ENCODE measurements at regions not wholly inside any gene's neighbourhood (a gene's known extent, or its start where the extent isn't known, plus 50 kb on each side); places are given as distances from the start of the nearest gene placed in this dataset.

DNA sequence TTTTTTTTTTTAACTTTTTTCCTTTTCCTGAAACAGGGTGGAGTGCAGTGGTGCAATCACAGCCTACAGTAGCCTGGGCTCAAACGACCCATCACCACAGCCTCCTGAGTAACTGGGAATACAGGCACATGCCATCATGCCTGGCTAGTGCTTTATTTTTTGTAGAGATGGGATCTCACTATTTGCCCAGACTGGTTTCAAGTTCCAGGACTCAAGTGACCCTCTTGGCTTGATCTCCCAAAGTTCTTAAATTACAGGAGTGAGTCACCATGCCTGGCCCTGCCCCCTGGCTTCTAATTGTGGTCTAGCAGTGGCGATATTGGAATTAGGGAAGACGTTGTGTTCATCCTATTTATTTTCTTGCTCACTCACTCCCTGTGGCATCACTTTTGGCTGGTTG, 1138.4 kb downstream of the SI start:
- no peak overlapping the region for H3K4me3 ChIP-seq (ENCODE audit: low read length)
- DNase-seq (ENCODE audit: low read depth, low spot score) = no peak

DNA sequence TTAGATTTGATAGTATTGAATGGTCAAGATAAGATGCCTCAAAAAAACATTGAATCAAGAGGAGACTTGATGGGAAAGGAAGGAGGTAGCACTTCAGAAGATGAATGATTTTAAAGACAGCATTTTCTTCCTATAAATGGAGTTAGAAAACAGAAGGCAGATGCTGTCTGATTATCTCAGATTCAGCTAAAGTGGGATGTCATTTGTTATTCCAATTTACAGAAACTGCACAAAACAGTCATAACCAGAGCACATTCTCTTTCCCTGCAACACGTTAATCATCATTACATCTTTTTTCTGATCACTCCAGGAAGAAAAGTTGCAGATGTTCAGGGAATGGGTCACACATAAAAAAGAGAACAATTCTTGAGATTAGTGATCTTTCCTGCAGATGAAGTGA, 1141.8 kb downstream of the SI start:
- no peak overlapping the region for H3K4me3 ChIP-seq (ENCODE audit: low read length)
- no peak for DNase-seq (ENCODE audit: low read depth, low spot score)

DNA sequence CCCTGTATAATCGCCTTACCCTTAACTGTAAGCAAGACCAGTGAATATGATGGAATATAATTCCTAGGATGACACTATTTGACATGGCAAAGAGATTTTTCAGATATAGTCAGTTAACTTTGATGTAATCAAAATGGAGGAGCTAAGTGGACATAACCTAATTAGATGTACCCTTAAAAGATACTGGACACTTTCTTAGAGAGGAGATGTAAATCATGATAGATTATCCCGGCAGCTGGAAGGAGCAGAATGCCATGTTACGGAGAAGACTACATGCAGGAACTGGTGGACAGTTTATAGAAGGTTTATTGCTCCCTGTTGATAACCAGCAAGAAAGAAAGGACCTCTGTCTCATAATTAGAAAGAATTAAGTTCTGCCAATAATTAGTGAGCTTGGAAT, 1142.9 kb downstream of the SI start:
- H3K4me3 ChIP-seq (ENCODE audit: low read length) = no peak overlapping the region
- no peak for DNase-seq (ENCODE audit: low read depth, low spot score)

DNA sequence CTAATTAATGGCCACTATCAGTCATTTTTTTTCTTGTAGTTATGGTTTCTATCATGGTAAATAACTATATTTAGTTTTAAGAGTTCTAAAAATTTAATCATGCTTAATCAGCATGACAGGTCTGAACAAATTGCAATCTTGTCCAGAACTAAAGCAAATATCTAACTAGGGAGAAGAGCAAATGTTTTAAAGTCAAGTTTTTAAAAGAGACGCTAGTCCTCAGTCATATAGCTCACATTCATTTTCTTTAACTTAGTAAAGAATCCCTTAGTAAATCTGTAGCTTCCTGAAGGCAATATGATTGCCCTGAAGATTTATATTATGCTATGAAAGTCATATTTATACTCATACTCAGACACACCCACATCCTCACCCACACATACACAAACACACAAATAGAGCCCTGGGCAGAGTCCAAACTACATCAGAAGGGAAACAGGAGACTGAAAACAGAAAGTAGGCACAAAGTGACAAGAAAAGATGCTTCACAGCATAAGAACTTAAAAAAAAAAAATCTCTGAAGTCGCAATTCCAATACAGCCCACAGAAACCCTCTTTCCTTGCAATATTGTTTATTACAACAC, 1149.1 kb downstream of the SI start:
- H3K4me3 ChIP-seq (ENCODE audit: low read length) = no peak overlapping the region
- no peak for DNase-seq (ENCODE audit: low read depth, low spot score)

DNA sequence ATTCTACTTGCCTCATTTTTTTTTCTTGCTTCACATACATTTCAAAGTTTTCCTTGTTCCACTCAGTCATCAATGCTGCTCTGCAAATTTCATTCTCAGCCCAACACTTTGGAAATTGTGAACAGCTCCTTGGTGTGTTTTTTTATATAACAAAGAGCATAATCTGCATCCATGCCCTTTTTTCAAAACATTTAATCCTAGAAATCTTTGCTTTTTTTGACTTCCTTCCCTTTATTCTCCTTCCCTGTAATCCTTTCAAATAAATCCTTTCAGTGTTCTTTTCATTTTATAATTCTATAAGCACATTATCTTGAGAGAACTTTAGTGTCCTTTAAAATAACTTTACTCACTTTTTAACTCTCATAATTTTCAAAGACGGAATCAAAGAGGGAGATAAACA, 1150.8 kb downstream of the SI start:
- DNase-seq (ENCODE audit: low read depth, low spot score) = no peak
- no peak overlapping the region for H3K4me3 ChIP-seq (ENCODE audit: low read length)

DNA sequence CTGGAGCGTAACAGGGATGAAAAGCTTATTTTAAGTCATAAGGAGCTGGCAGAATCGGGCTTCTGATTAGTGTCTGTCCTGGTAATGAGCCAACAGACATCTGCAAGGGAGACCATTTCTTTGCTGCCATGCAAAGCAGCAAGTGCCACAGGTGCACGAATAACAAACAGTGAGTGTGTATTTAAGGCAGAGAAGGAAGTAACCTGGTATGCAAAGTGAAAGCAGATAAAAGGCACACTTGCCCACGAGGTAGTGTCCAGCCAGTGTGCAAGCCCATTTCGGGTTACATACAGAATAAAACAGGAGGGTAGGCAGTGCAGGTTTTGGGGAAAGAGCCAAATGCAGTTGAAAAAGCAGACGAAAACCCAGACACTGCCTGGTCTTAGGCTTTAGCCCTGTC, 1153.7 kb downstream of the SI start:
- H3K4me3 ChIP-seq (ENCODE audit: low read length) = no peak overlapping the region
- DNase-seq (ENCODE audit: low read depth, low spot score) = no peak

DNA sequence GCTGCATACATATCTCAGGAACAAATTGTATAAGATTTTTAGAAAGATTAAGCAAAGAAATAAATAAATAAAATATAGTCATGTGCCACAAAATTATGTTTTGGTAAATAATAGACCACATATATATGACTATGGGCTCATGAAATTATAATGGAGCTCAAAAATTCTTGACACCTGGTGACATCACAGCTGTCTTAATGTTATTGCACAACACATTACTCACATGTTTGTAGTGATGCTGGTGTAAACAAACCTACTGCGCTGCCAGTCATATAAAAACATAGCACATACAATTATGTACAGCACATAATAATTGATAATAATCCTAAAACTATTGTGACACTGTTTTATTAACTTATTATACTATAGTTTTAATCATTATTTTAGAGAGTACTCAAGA, 1159.1 kb downstream of the SI start:
- no peak for DNase-seq (ENCODE audit: low read depth, low spot score)
- H3K4me3 ChIP-seq (ENCODE audit: low read length) = no peak overlapping the region

DNA sequence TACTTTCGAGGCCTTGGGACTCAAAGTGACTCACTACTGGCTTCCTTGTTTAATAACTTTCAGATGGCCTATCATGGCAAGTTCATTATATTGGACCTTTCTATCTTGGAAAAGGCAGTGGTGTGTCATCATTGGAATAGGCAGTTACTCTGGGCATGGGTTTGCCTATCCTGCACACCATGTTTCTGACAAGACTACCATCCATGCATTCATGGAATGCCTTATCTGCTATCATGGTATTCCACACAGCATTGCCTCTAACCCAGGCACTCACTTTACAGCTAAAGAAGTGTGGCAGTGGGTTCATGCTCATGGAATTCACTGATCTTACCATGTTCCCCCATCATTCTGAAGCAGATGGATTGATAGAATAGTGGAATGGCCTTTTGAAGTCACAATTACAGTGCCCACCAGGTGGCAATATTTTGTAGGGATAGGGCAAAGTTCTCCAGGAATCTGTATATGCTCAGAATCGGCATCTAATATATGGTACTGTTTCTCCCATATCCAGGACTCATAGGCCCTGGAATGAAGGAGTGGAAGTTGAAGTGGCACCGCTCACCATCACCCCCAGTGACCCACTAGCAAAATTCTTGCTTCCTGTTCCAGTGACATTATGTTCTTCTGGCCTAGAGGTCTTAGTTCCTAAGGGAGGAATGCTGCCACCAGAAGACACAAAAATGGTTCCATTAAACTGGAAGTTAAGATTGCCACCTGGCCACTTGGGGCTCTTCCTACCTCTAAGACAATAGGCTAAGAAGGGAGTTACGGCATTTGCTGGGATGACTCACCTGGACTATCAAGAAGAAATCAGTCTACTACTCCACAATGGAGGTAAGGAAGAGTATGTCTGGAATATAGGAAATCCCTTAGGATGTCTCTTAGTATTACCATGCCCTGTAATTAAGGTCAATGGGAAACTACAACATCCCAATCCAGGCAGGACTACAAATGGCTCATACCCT, 1161.4 kb downstream of the SI start:
- no peak for DNase-seq (ENCODE audit: low read depth, low spot score)
- no peak overlapping the region for H3K4me3 ChIP-seq (ENCODE audit: low read length)

DNA sequence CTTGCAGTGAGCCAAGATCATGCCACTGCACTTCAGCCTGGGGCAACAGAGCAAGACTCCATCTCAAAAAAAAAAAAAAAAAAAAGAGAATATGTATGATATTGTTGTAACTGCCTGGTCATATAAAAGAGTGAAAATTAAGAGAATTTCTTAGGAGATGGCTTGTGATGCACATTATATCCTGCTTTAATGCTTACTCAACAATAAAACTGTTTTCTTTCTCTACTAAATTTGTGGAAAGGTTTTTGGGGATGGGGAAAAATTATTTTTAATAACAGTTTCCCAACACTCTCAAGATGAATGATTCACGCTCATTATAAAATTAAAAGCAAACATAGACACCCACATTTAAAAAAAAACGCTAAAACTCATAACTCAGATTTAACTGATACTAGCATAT, 1163.0 kb downstream of the SI start:
- DNase-seq (ENCODE audit: low read depth, low spot score) = no peak
- H3K4me3 ChIP-seq (ENCODE audit: low read length) = no peak overlapping the region

DNA sequence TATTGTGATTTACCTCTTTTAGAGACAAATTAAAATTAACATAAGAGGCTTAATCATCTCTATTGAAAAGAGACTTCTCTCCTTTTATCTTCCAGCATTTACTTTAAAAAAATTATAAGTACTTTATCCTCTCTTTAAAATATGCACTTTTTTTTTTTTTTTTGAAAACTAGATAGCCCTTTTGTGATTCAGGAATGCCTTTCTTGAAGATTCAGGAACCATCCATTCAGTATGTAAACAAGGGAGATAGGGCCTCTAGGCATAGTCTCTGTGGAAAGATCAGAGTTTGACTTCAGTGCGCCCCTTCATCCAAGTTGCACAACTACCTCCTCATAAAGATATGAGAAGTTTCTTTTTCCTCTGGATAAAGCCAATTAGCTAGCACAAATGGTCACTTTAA, 1163.7 kb downstream of the SI start:
- no peak for DNase-seq (ENCODE audit: low read depth, low spot score)
- no peak overlapping the region for H3K4me3 ChIP-seq (ENCODE audit: low read length)

DNA sequence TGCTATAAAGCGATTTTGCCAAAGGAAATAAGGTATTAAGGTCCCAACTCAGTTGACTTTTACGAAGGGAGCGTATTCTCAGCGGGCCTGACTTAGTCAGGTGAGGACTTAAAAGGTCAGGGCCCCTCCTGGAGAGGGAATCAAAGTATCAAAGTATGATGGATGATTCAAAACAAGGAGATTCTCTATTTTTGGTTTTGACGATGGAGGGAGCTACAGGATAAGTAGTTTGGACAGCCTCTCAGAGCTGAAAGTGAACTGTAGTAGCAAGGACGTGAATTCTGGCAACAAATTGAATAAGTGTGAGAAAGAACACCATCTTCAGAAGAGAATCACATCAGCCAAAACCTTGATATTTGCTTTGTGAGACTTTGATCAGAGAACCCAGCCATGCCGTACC, 1186.5 kb downstream of the SI start:
- no peak for DNase-seq (ENCODE audit: low read depth, low spot score)

DNA sequence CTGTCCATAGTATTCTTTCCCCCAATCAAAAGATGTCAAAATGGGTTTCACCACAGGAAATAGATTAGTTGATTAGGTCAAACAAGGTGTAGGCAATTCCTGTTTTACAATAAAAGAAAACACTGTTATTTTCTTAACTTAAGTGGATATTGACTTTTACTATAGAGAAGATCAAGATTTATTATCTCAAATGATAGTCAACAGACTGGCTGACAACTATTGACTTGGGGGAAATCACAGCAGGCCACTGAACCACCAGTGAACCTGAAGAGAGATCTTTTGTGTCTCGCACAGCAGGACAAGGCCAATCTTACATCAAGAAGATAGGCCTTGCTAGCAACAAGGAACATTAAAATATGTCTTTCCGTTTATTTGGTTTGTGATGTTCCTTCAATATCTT, 1187.6 kb downstream of the SI start:
- H3K4me3 ChIP-seq (ENCODE audit: low read length) = no peak overlapping the region
- DNase-seq (ENCODE audit: low read depth, low spot score) = no peak

More for the DNA sequence above, 1186.5 kb downstream of the SI start:
- no peak overlapping the region for H3K4me3 ChIP-seq (ENCODE audit: low read length)

DNA sequence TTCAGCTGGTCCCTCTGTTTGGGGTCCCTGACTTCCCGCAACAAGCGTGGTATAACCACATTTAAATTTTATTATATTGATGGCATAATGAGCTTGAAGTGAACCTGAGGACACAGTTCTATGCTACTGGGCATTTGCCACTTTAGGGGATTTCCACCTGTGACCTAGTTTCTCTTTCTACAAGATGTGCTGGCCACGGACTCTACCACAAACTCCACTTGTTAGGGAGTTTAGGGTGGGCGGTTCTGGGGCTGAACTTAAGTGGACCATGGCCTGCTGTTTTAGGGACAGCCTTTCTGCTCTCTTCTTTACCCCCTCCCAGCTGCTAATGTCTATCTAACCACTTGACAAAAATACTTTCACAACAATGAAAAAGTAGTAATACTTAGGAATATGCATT, 1199.1 kb downstream of the SI start:
- DNase-seq (ENCODE audit: low read depth, low spot score) = no peak
- H3K4me3 ChIP-seq (ENCODE audit: low read length) = no peak overlapping the region

DNA sequence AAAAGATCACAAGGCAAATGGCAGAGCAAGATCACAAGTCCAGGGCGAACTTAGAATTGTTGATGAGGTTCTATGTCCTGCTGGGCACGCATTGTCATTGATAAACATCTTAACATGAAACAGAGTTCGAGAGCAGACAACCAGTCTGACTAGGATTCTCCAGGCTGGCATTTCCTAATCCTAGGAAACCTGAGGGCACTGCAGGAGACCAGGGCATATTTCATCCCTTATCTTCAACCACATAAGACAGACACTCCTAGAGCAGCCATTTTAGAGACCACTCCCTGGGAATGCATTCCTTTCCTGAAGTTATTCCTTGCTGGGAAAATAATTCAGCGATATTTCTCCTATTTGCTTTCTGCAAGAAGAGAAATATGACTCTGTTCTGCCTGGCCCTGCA, 1199.9 kb downstream of the SI start:
- no peak overlapping the region for H3K4me3 ChIP-seq (ENCODE audit: low read length)
- no peak for DNase-seq (ENCODE audit: low read depth, low spot score)

DNA sequence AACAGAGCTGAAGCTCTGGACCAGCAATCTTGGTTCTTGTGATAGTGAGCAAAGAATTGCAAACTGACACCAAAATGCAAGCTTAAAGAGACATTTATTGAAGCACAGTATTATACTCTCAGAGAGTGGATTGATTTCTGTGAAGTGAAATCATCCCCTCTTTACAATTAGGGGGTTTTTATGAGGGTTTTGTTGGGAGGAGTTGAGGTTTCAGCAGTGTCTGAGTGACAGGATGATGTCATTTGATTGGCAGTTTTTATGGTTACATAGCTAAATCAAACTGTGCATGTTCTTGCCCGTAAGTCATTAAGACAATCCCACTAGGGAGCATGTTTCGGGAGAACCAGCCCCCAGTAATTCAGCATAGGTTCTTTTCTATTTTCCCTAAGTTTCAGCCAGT, 1200.5 kb downstream of the SI start:
- no peak for DNase-seq (ENCODE audit: low read depth, low spot score)
- H3K4me3 ChIP-seq (ENCODE audit: low read length) = no peak overlapping the region

DNA sequence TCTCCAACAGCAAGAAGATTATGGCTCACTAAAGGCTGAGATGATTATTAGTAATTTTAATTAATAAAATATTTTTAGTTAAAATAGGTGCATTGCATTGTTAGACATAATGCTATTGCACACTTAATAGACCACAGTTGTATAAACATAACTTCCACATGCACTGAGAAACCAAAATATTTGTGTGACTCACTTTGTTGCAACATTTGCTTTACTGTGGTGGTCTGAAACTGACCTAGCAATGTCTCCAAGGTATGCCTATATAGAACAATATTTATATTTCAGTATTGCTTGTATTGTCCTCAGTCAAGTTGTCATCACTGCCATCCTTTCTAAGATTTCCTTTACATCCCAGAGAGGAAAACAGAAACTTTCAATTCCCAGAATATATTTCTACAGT, 1215.2 kb downstream of the SI start:
- DNase-seq (ENCODE audit: low read depth, low spot score) = no peak
- no peak overlapping the region for H3K4me3 ChIP-seq (ENCODE audit: low read length)

DNA sequence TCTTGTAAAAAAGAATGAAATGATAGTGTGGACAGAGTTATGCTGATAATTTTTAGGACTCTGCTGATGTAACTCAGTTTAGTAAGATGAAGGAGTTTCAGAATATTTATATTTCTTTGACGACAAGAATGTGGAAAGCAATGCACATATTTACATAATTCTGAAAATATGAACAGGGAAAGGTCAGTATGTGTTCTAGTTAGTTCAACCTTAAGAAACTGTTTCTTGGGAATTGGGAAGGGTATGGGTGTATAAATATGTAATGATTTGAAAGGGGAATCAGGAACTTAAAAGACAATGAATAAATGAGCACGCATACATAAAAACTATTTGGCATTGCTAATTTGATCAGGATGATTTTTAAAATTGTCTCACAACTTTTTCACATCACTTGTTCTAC, 1226.1 kb downstream of the SI start:
- no peak for DNase-seq (ENCODE audit: low read depth, low spot score)
- no peak overlapping the region for H3K4me3 ChIP-seq (ENCODE audit: low read length)

DNA sequence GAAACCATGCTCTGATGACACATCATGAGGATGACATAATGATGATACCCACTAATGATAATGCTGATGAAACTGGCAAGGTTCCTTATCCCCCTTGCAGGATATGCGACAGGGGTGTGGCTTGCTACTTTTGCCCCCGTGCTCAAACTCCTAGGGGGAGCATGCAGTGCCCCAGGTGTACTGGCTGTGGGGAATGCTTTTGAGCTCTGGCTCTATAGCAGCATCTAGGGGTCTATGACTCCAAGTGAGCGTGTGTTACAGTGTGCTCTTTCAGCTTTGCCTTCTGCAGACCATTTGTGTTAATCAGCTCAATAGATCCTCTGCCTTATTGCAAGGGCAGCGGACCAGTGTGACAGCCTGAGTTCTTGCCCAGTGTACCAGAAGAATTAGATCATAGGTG, 1239.5 kb downstream of the SI start:
- no peak overlapping the region for H3K4me3 ChIP-seq (ENCODE audit: low read length)

DNA sequence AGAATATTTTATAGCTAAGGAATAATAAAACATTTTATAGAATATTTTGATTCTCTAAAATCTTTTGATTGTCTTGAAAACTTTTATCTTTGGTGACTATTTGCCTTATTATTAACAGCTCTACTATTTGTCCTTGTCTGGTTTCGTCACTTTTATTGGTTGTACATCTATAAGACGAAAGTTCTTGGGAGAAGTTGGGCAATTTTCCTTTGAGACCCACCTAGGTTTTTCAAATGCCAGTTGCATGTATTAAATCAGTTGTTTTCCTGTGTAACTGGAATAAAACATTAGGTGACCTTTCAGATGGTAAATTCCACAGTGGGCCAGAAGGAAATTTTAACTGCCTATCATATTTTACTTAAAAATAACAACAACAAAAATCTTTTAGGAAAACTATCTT, 1245.7 kb downstream of the SI start:
- H3K4me3 ChIP-seq (ENCODE audit: low read length) = no peak overlapping the region
- DNase-seq (ENCODE audit: low read depth, low spot score) = no peak

More for the DNA sequence above, 1239.5 kb downstream of the SI start:
- DNase-seq (ENCODE audit: low read depth, low spot score) = no peak

DNA sequence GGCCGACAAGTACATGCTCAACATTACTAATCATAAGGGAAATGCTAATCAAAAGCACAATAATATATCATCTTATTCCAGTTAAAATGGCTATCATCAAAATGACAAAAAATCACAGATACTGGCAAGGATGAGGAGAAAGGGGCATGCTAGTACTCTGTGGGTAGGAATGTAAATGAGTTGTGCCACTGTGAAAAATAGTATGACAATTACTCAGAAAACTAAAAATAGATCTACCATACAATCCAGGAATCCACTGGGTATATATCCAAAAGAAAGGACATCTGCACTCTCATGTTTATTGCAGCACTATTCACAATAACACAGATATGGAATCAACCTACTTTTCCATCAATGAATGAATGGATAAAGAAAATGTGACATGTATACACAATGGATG, 1256.5 kb downstream of the SI start:
- DNase-seq (ENCODE audit: low read depth, low spot score) = no peak
- no peak overlapping the region for H3K4me3 ChIP-seq (ENCODE audit: low read length)

DNA sequence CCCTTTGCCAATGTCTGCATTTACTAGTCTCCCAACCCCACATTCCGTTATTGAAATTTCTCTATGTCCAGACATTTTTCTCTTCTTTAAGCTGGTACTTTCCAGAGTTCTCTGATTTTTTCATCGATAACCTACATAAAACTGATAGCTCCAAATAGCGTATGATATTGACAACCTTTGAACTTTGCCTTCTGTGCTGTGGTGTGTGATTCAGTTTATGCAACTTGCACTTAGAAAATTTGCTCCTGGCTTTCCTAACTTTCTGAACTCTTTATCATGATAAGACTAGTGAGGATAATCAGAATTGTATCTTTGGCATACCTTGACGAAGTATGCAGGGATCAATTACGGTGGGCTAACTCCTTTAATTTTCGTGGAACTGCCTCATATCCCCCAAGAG, 1261.3 kb downstream of the SI start:
- no peak for DNase-seq (ENCODE audit: low read depth, low spot score)
- H3K4me3 ChIP-seq (ENCODE audit: low read length) = no peak overlapping the region
